Neural crest cell (in vitro differentiated cells): ENCODE measurements at regions not wholly inside any gene's neighbourhood (a gene's known extent, or its start where the extent isn't known, plus 50 kb on each side); places are given as distances from the start of the nearest gene placed in this dataset.

Experiments
- DNase-seq: peaks from one replicate; pipeline ENCODE4 v3.0.0; 2021; ENCODE audit warnings: low read depth, mixed read lengths, low spot score
- H3K27ac Mint-ChIP-seq: one replicate; pipeline ENCODE4 v1.8.0; 2021; ENCODE audit warnings: mild to moderate bottlenecking, mixed read lengths; ENCODE audit not compliant: unreplicated experiment
- H3K27me3 Mint-ChIP-seq: 2 replicates; pipeline ENCODE4 v1.8.0; 2021; ENCODE audit warnings: low read depth, mild to moderate bottlenecking, mixed read lengths
- H3K36me3 Mint-ChIP-seq: 2 replicates; pipeline ENCODE4 v1.8.0; 2021; ENCODE audit warnings: low read depth, mild to moderate bottlenecking, mixed read lengths
- H3K4me1 Mint-ChIP-seq: 2 replicates; pipeline ENCODE4 v1.8.0; 2021; ENCODE audit warnings: mixed read lengths
- H3K4me3 Mint-ChIP-seq: one replicate; pipeline ENCODE4 v1.8.0; 2021; ENCODE audit warnings: mild to moderate bottlenecking, mixed read lengths
- H3K9me3 Mint-ChIP-seq: 2 replicates; pipeline ENCODE4 v1.8.0; 2021; ENCODE audit warnings: mixed read lengths
- CTCF ChIP-seq: fragments of 200-600 bp; sonication (generic); conservative IDR thresholded peaks from 2 replicates; pipeline ENCODE4 v1.5.0; 2021; ENCODE audit warnings: antibody characterized with exemption, mild to moderate bottlenecking

- Mint-ChIP-seq H3K36me3 (no peaks in the 10 kb centered on the region), H3K27me3 (no peaks in the 10 kb centered on the region)
- TF ChIP-seq CTCF: no peak
Measured at GRCh38 chr2:147392180-147392579, 452.6 kb upstream of the ACVR2A start.

GRCh38 chr2:147390475-147390874 is 454.4 kb upstream of the ACVR2A start:
- peaks cover 8% of the 10 kb centered on the region for H3K4me1 Mint-ChIP-seq
- no peaks in the 10 kb centered on the region for H3K36me3 Mint-ChIP-seq
- H3K4me3 Mint-ChIP-seq: no peak overlapping the region
- H3K9me3 Mint-ChIP-seq: no peaks in the 10 kb centered on the region
- no peak for TF ChIP-seq CTCF
- no peak overlapping the region for H3K27ac Mint-ChIP-seq
- DNase-seq: no peak
- no peaks in the 10 kb centered on the region for H3K27me3 Mint-ChIP-seq

More at GRCh38 chr2:147392180-147392579, 452.6 kb upstream of the ACVR2A start:
- Mint-ChIP-seq H3K4me3 (no peak overlapping the region), H3K27ac (no peak overlapping the region), H3K9me3 (no peaks in the 10 kb centered on the region), H3K4me1 (peaks cover 8% of the 10 kb centered on the region)
- DNase-seq: no peak

GRCh38 chr2:147389218-147389617 is 455.6 kb upstream of the ACVR2A start:
- TF ChIP-seq CTCF: no peak
- no peaks in the 10 kb centered on the region for H3K27me3 Mint-ChIP-seq
- no peak for DNase-seq
- no peak overlapping the region for H3K27ac Mint-ChIP-seq
- H3K4me3 Mint-ChIP-seq: no peak overlapping the region
- H3K9me3 Mint-ChIP-seq: no peaks in the 10 kb centered on the region
- H3K36me3 Mint-ChIP-seq: no peaks in the 10 kb centered on the region
- H3K4me1 Mint-ChIP-seq: peaks cover 8% of the 10 kb centered on the region

- no peak overlapping the region for H3K4me3 Mint-ChIP-seq
- peaks cover 8% of the 10 kb centered on the region for H3K4me1 Mint-ChIP-seq
- H3K9me3 Mint-ChIP-seq: no peaks in the 10 kb centered on the region
- DNase-seq: no peak
- H3K27ac Mint-ChIP-seq: no peak overlapping the region
- no peaks in the 10 kb centered on the region for H3K27me3 Mint-ChIP-seq
- no peaks in the 10 kb centered on the region for H3K36me3 Mint-ChIP-seq
- TF ChIP-seq CTCF: no peak
Measured at GRCh38 chr2:147388217-147388616, 456.6 kb upstream of the ACVR2A start.

- no peak overlapping the region for H3K27ac Mint-ChIP-seq
- no peaks in the 10 kb centered on the region for H3K27me3 Mint-ChIP-seq
- no peak overlapping the region for H3K4me3 Mint-ChIP-seq
- H3K9me3 Mint-ChIP-seq: no peaks in the 10 kb centered on the region
- H3K4me1 Mint-ChIP-seq: peaks cover under 1% of the 10 kb centered on the region
- H3K36me3 Mint-ChIP-seq: no peaks in the 10 kb centered on the region
- no peak for DNase-seq
- no peak for TF ChIP-seq CTCF
Measured at GRCh38 chr2:147386284-147386683, 458.5 kb upstream of the ACVR2A start.

- H3K27me3 Mint-ChIP-seq: no peaks in the 10 kb centered on the region
- no peak for TF ChIP-seq CTCF
- no peaks in the 10 kb centered on the region for H3K36me3 Mint-ChIP-seq
- H3K27ac Mint-ChIP-seq: no peak overlapping the region
- H3K4me1 Mint-ChIP-seq: no peaks in the 10 kb centered on the region
- H3K4me3 Mint-ChIP-seq: no peak overlapping the region
- H3K9me3 Mint-ChIP-seq: no peaks in the 10 kb centered on the region
- no peak for DNase-seq
Measured at GRCh38 chr2:147385600-147385999, 459.2 kb upstream of the ACVR2A start.
